Neural cell (in vitro differentiated cells): ENCODE measurements at regions not wholly inside any gene's neighbourhood (a gene's known extent, or its start where the extent isn't known, plus 50 kb on each side); places are given as distances from the start of the nearest gene placed in this dataset.

ENCODE experiments used
- EP300 ChIP-seq: fragments of 450-650 bp; conservative IDR thresholded peaks from 2 replicates; pipeline ENCODE4 v1.6.1; 2014; ENCODE audit warnings: antibody characterized with exemption, mild to moderate bottlenecking, moderate library complexity; ENCODE audit not compliant: poor library complexity, severe bottlenecking
- EZH2 ChIP-seq: fragments of 200-600, 300-800 bp; shearing (Covaris generic), sonication (generic); IDR thresholded peaks from 2 replicates; pipeline ENCODE4 v1.6.1; 2014; ENCODE audit warnings: antibody characterized with exemption, low read length, borderline replicate concordance, mild to moderate bottlenecking; ENCODE audit not compliant: insufficient read depth, poor library complexity, severe bottlenecking
- MXI1 ChIP-seq: fragments of 450-650 bp; conservative IDR thresholded peaks from 2 replicates; pipeline ENCODE4 v1.6.1; 2014; ENCODE audit warnings: antibody characterized with exemption, mild to moderate bottlenecking; ENCODE audit not compliant: poor library complexity, severe bottlenecking
- POLR2AphosphoS5 ChIP-seq: IDR thresholded peaks from 2 replicates; pipeline ENCODE4 v1.6.1; 2012
- RAD21 ChIP-seq: fragments of 450-650 bp; conservative IDR thresholded peaks from 2 replicates; pipeline ENCODE4 v1.6.1; 2014; ENCODE audit warnings: antibody characterized with exemption, mild to moderate bottlenecking, moderate library complexity
- SMC3 ChIP-seq: fragments of 450-650 bp; conservative IDR thresholded peaks from 2 replicates; pipeline ENCODE4 v1.6.1; 2014; ENCODE audit warnings: antibody characterized with exemption, mild to moderate bottlenecking, moderate library complexity; ENCODE audit not compliant: poor library complexity
- TAF1 ChIP-seq: IDR thresholded peaks from 2 replicates; pipeline ENCODE4 v1.6.1; 2012; ENCODE audit warnings: low read depth
- TF ChIP-seq, protein P1 (sequence below): fragments of 450-650 bp; IDR thresholded peaks from 2 replicates; pipeline ENCODE4 v1.5.1; 2014; ENCODE audit warnings: antibody characterized with exemption, mild to moderate bottlenecking, moderate library complexity; ENCODE audit not compliant: poor library complexity, severe bottlenecking
- TF ChIP-seq, protein P2 (sequence below): IDR thresholded peaks from 2 replicates; pipeline ENCODE4 v1.6.1; 2012; ENCODE audit warnings: borderline replicate concordance

- TF ChIP-seq TAF1, result no peak
- TF ChIP-seq, protein P1, sequence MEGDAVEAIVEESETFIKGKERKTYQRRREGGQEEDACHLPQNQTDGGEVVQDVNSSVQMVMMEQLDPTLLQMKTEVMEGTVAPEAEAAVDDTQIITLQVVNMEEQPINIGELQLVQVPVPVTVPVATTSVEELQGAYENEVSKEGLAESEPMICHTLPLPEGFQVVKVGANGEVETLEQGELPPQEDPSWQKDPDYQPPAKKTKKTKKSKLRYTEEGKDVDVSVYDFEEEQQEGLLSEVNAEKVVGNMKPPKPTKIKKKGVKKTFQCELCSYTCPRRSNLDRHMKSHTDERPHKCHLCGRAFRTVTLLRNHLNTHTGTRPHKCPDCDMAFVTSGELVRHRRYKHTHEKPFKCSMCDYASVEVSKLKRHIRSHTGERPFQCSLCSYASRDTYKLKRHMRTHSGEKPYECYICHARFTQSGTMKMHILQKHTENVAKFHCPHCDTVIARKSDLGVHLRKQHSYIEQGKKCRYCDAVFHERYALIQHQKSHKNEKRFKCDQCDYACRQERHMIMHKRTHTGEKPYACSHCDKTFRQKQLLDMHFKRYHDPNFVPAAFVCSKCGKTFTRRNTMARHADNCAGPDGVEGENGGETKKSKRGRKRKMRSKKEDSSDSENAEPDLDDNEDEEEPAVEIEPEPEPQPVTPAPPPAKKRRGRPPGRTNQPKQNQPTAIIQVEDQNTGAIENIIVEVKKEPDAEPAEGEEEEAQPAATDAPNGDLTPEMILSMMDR, result no peak
- TF ChIP-seq MXI1, result no peak
- TF ChIP-seq RAD21, result no peak
- TF ChIP-seq EZH2, result no peak
- no peak for TF ChIP-seq POLR2AphosphoS5
- TF ChIP-seq SMC3, result no peak
- no peak for TF ChIP-seq EP300
- TF ChIP-seq, protein P2, sequence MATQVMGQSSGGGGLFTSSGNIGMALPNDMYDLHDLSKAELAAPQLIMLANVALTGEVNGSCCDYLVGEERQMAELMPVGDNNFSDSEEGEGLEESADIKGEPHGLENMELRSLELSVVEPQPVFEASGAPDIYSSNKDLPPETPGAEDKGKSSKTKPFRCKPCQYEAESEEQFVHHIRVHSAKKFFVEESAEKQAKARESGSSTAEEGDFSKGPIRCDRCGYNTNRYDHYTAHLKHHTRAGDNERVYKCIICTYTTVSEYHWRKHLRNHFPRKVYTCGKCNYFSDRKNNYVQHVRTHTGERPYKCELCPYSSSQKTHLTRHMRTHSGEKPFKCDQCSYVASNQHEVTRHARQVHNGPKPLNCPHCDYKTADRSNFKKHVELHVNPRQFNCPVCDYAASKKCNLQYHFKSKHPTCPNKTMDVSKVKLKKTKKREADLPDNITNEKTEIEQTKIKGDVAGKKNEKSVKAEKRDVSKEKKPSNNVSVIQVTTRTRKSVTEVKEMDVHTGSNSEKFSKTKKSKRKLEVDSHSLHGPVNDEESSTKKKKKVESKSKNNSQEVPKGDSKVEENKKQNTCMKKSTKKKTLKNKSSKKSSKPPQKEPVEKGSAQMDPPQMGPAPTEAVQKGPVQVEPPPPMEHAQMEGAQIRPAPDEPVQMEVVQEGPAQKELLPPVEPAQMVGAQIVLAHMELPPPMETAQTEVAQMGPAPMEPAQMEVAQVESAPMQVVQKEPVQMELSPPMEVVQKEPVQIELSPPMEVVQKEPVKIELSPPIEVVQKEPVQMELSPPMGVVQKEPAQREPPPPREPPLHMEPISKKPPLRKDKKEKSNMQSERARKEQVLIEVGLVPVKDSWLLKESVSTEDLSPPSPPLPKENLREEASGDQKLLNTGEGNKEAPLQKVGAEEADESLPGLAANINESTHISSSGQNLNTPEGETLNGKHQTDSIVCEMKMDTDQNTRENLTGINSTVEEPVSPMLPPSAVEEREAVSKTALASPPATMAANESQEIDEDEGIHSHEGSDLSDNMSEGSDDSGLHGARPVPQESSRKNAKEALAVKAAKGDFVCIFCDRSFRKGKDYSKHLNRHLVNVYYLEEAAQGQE, result no peak
Observed at GRCh38 chr5:3059488-3059887, 308.0 kb upstream of the IRX2 start.
